ENCODE measurements at regions not wholly inside any gene's neighbourhood (a gene's known extent, or its start where the extent isn't known, plus 50 kb on each side); places are given as distances from the start of the nearest gene placed in this dataset.
"Not testable (repeated sequence)": the region's sequence is repeated elsewhere in the genome, so short reads cannot be mapped to it uniquely, and the experiment has no call there.

GRCh38 chr4:26017961-26018700, 104.1 kb downstream of the SMIM20 start:
- not testable (repeated sequence) for TF ChIP-seq POLR2AphosphoS5 (IDR thresholded peaks at IDR 0.05; ENCODE audit: low read depth, low read length); CTCF (IDR thresholded peaks at IDR 0.05); TCF7L2 (IDR thresholded peaks at IDR 0.05; ENCODE audit: low read depth, low read length); SIN3A (IDR thresholded peaks at IDR 0.05; ENCODE audit: borderline replicate concordance, insufficient read depth, low read depth, low read length); REST (IDR thresholded peaks at IDR 0.05; ENCODE audit: insufficient read depth in 1 of 2, low read depth in 2 of 2, low read length in 1 of 2)

Data from Panc1 (cell line).